ENCODE measurements at regions not wholly inside any gene's neighbourhood (a gene's known extent, or its start where the extent isn't known, plus 50 kb on each side); places are given as distances from the start of the nearest gene placed in this dataset.

DNA sequence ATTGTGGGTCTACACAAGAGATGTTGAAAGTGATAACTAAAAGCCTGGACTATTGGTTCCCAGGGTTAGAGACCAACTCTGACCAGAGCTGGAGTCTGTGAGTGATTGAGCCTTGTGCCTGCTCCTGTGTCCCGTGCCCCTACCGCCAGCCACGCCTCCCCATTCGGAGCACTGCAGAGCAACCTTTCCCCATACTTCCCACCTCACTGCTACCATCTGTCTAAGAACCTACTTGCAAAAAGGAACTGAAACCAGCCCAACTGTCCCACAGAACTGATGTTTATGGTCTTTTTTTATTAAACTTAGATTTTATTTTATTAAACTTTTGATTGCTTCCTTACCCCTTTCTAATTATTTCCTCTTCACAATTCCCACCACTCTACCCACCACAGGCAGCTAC, 300.3 kb upstream of the MGAT5 start:
- intact Hi-C loops (cut with DNase I), result no loop called here
- TF ChIP-seq POLR2A (IDR thresholded peaks at IDR 0.05; ENCODE audit: low read depth) (no peak), EP300 (IDR thresholded peaks at IDR 0.05) (no peak), POLR2AphosphoS5 (IDR thresholded peaks at IDR 0.05) (no peak), CTCF (IDR thresholded peaks at IDR 0.05) (no peak)

GRCh38 chr2:133954636-133955035, 299.2 kb upstream of the MGAT5 start:
- intact Hi-C loops (cut with DNase I), result no loop called here
- Histone ChIP-seq H3K27me3 (no peaks in the 10 kb centered on the region), H3K4me3 (no peak overlapping the region), H3K27ac (replicated peaks in 1 of 4) (no peak overlapping the region), H3K4me1 (peaks cover 0 to 23% (median 17%) of the 10 kb centered on the region in 4 donors), H3K36me3 (no peaks in the 10 kb centered on the region), H3K9me3 (no peaks in the 10 kb centered on the region)
- TF ChIP-seq CTCF (IDR thresholded peaks at IDR 0.05), result no peak
- no peak for TF ChIP-seq POLR2AphosphoS5 (IDR thresholded peaks at IDR 0.05)
- DNase-seq (ENCODE audit: extremely low spot score), result no peak
- WGBS, result 88% methylated on average over 1 of the region's 1 CpG

More for the DNA sequence above, 300.3 kb upstream of the MGAT5 start:
- H3K27ac ChIP-seq (replicated peaks in 1 of 4), result no peak overlapping the region
- peaks cover 0 to 23% (median 17%) of the 10 kb centered on the region in 4 donors for H3K4me1 ChIP-seq
- no peaks in the 10 kb centered on the region for H3K27me3 ChIP-seq
- no peaks in the 10 kb centered on the region for H3K36me3 ChIP-seq
- whole genome bisulfite sequencing, result 85% methylated on average over 4 of the region's 4 CpGs
- no peak overlapping the region for H3K4me3 ChIP-seq
- DNase-seq (ENCODE audit: extremely low spot score), result peak; percentile 26
- no peaks in the 10 kb centered on the region for H3K9me3 ChIP-seq

GRCh38 chr2:133955169-133955568, 298.7 kb upstream of the MGAT5 start:
- Histone ChIP-seq H3K36me3 (no peaks in the 10 kb centered on the region), H3K4me3 (no peak overlapping the region), H3K9me3 (no peaks in the 10 kb centered on the region), H3K27ac (replicated peaks in 1 of 4) (no peak overlapping the region), H3K27me3 (no peaks in the 10 kb centered on the region), H3K4me1 (peaks cover 0 to 23% (median 17%) of the 10 kb centered on the region in 4 donors)
- DNase-seq (ENCODE audit: extremely low spot score), result no peak
- 56% methylated on average over 3 of the region's 3 CpGs for WGBS
- TF ChIP-seq POLR2AphosphoS5 (IDR thresholded peaks at IDR 0.05) (no peak), POLR2A (IDR thresholded peaks at IDR 0.05; ENCODE audit: low read depth) (no peak), CTCF (IDR thresholded peaks at IDR 0.05) (no peak), EP300 (IDR thresholded peaks at IDR 0.05) (no peak)
- intact Hi-C loops (cut with DNase I), result no loop called here

DNA sequence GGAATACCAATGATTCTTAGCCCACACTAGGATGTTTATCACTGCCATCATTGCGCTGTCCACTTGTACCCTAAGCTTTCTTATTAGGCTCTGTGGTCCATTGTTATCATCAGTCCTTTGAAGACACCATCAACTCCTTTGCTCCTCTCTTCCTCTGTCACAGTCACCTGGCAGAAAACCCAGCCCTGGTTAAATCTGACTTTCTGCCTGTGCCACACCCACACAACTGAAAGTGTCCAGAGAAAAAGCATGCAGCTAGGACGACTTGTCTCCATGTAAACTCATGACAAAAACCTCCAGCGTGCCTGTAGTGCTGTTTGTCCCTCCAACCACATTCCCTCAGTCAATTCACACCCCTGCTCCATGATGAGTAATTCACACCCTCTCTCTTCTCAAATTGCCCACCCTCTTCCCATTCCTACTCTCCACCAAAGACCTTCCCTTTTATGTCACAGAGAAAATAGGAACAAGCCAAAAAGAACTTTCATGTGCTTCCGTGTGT, 297.4 kb upstream of the MGAT5 start:
- Histone ChIP-seq H3K4me3 (no peak overlapping the region), H3K36me3 (no peaks in the 10 kb centered on the region), H3K4me1 (peaks cover 0 to 23% (median 17%) of the 10 kb centered on the region in 4 donors), H3K27me3 (no peaks in the 10 kb centered on the region), H3K27ac (replicated peaks in 1 of 4) (no peak overlapping the region), H3K9me3 (no peaks in the 10 kb centered on the region)
- peak; percentile 66 for DNase-seq (ENCODE audit: extremely low spot score)
- intact Hi-C loops (cut with DNase I), result no loop called here
- TF ChIP-seq POLR2AphosphoS5 (IDR thresholded peaks at IDR 0.05) (no peak), CTCF (IDR thresholded peaks at IDR 0.05) (no peak), POLR2A (IDR thresholded peaks at IDR 0.05; ENCODE audit: low read depth) (no peak), EP300 (IDR thresholded peaks at IDR 0.05) (no peak)
- WGBS, result 67% methylated on average over 4 of the region's 4 CpGs

All from esophagus muscularis mucosa (tissue), 4 donors.